Panc1 (cell line): ENCODE measurements at regions not wholly inside any gene's neighbourhood (a gene's known extent, or its start where the extent isn't known, plus 50 kb on each side); places are given as distances from the start of the nearest gene placed in this dataset.

Experiments
- ATAC-seq: fragments of 200-7000 bp; cut with Tn5 transposase; 2 replicates; pipeline ENCODE4 v1.9.1; 2020; ENCODE audit warnings: mild to moderate bottlenecking, moderate library complexity
- BruUV-seq: library from RNA; stranded (reverse); fragments of 400-500 nt; replicated peaks from 2 replicates; lab custom pipeline; 2021; lab: Mats Ljungman, UMichigan
- CTCF ChIA-PET: fragments of 300-600 bp; sonication (Branson Sonifier 250); formaldehyde crosslinking; loops from one replicate; lab custom pipeline; 2022; ENCODE audit warnings: antibody characterized with exemption; lab: Charles Lee
- POLR2A ChIA-PET: fragments of 300-600 bp; sonication (Branson Sonifier 250); formaldehyde crosslinking; loops from one replicate; lab custom pipeline; 2022; ENCODE audit warnings: antibody characterized with exemption; lab: Charles Lee
- DNase-seq: peaks from one replicate; pipeline ENCODE4 v3.0.0-alpha.2; 2010; ENCODE audit warnings: low read depth, low spot score
- H3K27ac ChIP-seq: 2 replicates; pipeline ENCODE4 v1.5.1; 2011; ENCODE audit warnings: mild to moderate bottlenecking, low read length, inconsistent platforms
- H3K27me3 ChIP-seq: fragments of 200-500 bp; sonication (Bioruptor generic); 2 replicates; pipeline ENCODE4 v1.6.0; 2014; ENCODE audit warnings: low read length, inconsistent platforms; ENCODE audit not compliant: control insufficient read depth, insufficient read depth
- H3K36me3 ChIP-seq: fragments of 200-500 bp; sonication (Bioruptor generic); 2 replicates; pipeline ENCODE4 v1.5.1; 2014; ENCODE audit warnings: inconsistent platforms, mild to moderate bottlenecking, low read length, moderate library complexity; ENCODE audit not compliant: control insufficient read depth, insufficient read depth
- H3K4me1 ChIP-seq: 2 replicates; pipeline ENCODE4 v1.5.1; 2011; ENCODE audit warnings: inconsistent platforms, mild to moderate bottlenecking, low read length, moderate library complexity; ENCODE audit not compliant: control insufficient read depth, insufficient read depth
- H3K4me3 ChIP-seq, 2 experiments: 2 replicates each; pipeline ENCODE4 v1.5.1; 2011 to 2012; ENCODE audit warnings: low read depth in 2 of 2, low read length in 2 of 2, mild to moderate bottlenecking in 2 of 2, inconsistent platforms in 1 of 2, moderate library complexity in 1 of 2
- H3K9me3 ChIP-seq: fragments of 200-500 bp; sonication (Bioruptor generic); 2 replicates; pipeline ENCODE4 v1.5.1; 2014; ENCODE audit warnings: low read depth, mild to moderate bottlenecking, inconsistent platforms, low read length, moderate library complexity; ENCODE audit not compliant: control insufficient read depth, insufficient read depth
- CTCF ChIP-seq: fragments of 450-650 bp; IDR thresholded peaks from 2 replicates; pipeline ENCODE4 v1.5.1; 2017; ENCODE audit warnings: mild to moderate bottlenecking
- POLR2AphosphoS5 ChIP-seq: IDR thresholded peaks from 2 replicates; pipeline ENCODE4 v1.6.1; 2012; ENCODE audit warnings: mild to moderate bottlenecking, low read depth, low read length, moderate library complexity
- SIN3A ChIP-seq: IDR thresholded peaks from 2 replicates; pipeline ENCODE4 v1.6.1; 2012; ENCODE audit warnings: low read depth, mild to moderate bottlenecking, low read length, moderate library complexity, borderline replicate concordance; ENCODE audit not compliant: insufficient read depth
- TCF7L2 ChIP-seq: IDR thresholded peaks from 2 replicates; pipeline ENCODE4 v1.6.1; 2011; ENCODE audit warnings: mild to moderate bottlenecking, low read depth, low read length, inconsistent platforms
- in situ Hi-C: cut with HindIII; loops from 2 replicates; pipeline ENCODE4 v1.10.0; 2016; ENCODE audit warnings: low sequenced_read_pairs, low pct_unique_long_range_greater_than_20kb
- intact Hi-C: fragments of 100-400 bp; cut with micrococcal nuclease; formaldehyde crosslinking; loops from one replicate; pipeline ENCODE4 v1.10.0; 2022; ENCODE audit not compliant: unreplicated experiment
- TF ChIP-seq, protein P1 (sequence below), 2 experiments: IDR thresholded peaks; 2 replicates each; pipeline ENCODE4 v1.6.1; 2011 to 2012; ENCODE audit warnings: low read depth in 2 of 2, control low read depth in 1 of 2, low read length in 1 of 2, mild to moderate bottlenecking in 1 of 2, moderate library complexity in 1 of 2; ENCODE audit not compliant: insufficient read depth in 1 of 2

- no peak for TF ChIP-seq TCF7L2
- no peak for TF ChIP-seq SIN3A
- no peak for TF ChIP-seq CTCF
- TF ChIP-seq POLR2AphosphoS5: no peak
- H3K27me3 ChIP-seq: no peaks in the 10 kb centered on the region
- no peak overlapping the region for H3K4me3 ChIP-seq
- no peak for ATAC-seq
- ChIA-PET CTCF (no interaction called here), POLR2A (no interaction called here)
- no peak overlapping the region for H3K27ac ChIP-seq
- H3K36me3 ChIP-seq: no peaks in the 10 kb centered on the region
- in situ Hi-C loops (no loop called here), intact Hi-C loops (no loop called here)
- BruUV-seq: no TSS peak
- no peak for DNase-seq
- no peaks in the 10 kb centered on the region for H3K9me3 ChIP-seq
- H3K4me1 ChIP-seq: no peaks in the 10 kb centered on the region
Observed at GRCh38 chr22:27523711-27524110, 277.8 kb downstream of the MN1 start.

DNA sequence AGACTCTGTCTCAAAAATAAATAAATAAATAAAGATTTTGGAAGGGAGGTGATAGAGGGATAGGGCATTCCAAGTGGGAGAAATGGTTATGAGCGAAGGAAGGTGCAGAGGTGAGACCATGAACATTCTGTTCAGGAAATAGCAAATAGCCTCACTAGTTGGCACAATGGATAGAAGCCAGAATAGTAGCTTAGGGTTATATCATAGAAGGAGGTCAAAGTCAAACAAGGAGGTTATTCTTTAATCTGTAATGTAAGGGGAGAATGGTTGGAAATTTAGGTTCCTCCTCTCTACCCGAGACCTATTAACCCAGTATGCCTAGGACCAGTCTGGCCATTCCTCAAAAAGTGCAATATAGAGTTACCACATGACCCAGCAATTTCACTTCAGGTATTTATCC, 275.8 kb downstream of the MN1 start:
- Histone ChIP-seq H3K27ac (no peak overlapping the region), H3K27me3 (no peaks in the 10 kb centered on the region), H3K9me3 (no peaks in the 10 kb centered on the region), H3K4me1 (no peaks in the 10 kb centered on the region), H3K36me3 (no peaks in the 10 kb centered on the region), H3K4me3 (no peak overlapping the region)
- POLR2A ChIA-PET: no interaction called here
- TF ChIP-seq POLR2AphosphoS5 (no peak), CTCF (no peak), TCF7L2 (no peak), SIN3A (no peak)
- TF ChIP-seq, protein P1, sequence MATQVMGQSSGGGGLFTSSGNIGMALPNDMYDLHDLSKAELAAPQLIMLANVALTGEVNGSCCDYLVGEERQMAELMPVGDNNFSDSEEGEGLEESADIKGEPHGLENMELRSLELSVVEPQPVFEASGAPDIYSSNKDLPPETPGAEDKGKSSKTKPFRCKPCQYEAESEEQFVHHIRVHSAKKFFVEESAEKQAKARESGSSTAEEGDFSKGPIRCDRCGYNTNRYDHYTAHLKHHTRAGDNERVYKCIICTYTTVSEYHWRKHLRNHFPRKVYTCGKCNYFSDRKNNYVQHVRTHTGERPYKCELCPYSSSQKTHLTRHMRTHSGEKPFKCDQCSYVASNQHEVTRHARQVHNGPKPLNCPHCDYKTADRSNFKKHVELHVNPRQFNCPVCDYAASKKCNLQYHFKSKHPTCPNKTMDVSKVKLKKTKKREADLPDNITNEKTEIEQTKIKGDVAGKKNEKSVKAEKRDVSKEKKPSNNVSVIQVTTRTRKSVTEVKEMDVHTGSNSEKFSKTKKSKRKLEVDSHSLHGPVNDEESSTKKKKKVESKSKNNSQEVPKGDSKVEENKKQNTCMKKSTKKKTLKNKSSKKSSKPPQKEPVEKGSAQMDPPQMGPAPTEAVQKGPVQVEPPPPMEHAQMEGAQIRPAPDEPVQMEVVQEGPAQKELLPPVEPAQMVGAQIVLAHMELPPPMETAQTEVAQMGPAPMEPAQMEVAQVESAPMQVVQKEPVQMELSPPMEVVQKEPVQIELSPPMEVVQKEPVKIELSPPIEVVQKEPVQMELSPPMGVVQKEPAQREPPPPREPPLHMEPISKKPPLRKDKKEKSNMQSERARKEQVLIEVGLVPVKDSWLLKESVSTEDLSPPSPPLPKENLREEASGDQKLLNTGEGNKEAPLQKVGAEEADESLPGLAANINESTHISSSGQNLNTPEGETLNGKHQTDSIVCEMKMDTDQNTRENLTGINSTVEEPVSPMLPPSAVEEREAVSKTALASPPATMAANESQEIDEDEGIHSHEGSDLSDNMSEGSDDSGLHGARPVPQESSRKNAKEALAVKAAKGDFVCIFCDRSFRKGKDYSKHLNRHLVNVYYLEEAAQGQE (IDR thresholded peaks at IDR 0.05; ENCODE audit: insufficient read depth in 1 of 2, low read depth in 2 of 2, low read length in 1 of 2): no peak
- intact Hi-C loops (no loop called here), in situ Hi-C loops (no loop called here)
- ATAC-seq: no peak
- no TSS peak for BruUV-seq
- CTCF ChIA-PET: no interaction called here
- no peak for DNase-seq

DNA sequence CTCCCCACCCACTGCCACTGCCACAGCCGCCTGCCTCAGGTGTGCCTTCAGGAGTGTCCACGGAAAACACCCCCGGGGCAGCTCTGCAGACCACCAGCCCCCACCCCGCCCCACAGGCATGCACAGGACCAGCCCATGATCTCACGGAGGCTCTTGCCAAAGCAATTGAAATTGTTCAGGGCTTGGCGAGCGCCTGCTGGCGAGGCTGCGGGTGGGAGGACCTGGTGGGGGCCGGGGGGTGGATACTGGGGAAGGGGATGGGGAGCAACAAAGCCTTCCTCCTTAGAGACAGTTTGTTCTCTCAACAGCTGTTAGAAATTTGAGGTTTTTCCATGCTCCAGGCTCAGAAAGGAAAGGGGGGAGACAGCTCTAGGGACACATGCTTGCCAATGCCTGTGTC, 274.7 kb downstream of the MN1 start:
- no peak for DNase-seq
- no peaks in the 10 kb centered on the region for H3K27me3 ChIP-seq
- H3K4me3 ChIP-seq: no peak overlapping the region
- CTCF ChIA-PET: no interaction called here
- intact Hi-C loops (no loop called here), in situ Hi-C loops (no loop called here)
- BruUV-seq: no TSS peak
- H3K27ac ChIP-seq: no peak overlapping the region
- H3K4me1 ChIP-seq: no peaks in the 10 kb centered on the region
- no peaks in the 10 kb centered on the region for H3K9me3 ChIP-seq
- no peak for TF ChIP-seq TCF7L2
- TF ChIP-seq, protein P1 (IDR thresholded peaks at IDR 0.05; ENCODE audit: insufficient read depth in 1 of 2, low read depth in 2 of 2, low read length in 1 of 2): no peak
- no peak for TF ChIP-seq SIN3A
- no peak for TF ChIP-seq CTCF
- no peak for TF ChIP-seq POLR2AphosphoS5
- POLR2A ChIA-PET: no interaction called here
- H3K36me3 ChIP-seq: no peaks in the 10 kb centered on the region
- ATAC-seq: no peak
